HG03378 (cell line): ENCODE measurements at regions not wholly inside any gene's neighbourhood (a gene's known extent, or its start where the extent isn't known, plus 50 kb on each side); places are given as distances from the start of the nearest gene placed in this dataset.
"Not testable (repeated sequence)": the region's sequence is repeated elsewhere in the genome, so short reads cannot be mapped to it uniquely, and the experiment has no call there.

ENCODE experiments used
- ATAC-seq: cut with Tn5 transposase; IDR thresholded peaks from one replicate; pipeline ENCODE4 v1.9.1; 2021; ENCODE audit warnings: mild to moderate bottlenecking, moderate library complexity; ENCODE audit not compliant: unreplicated experiment

GRCh38 chr6:154624727-154625126 is 108.5 kb upstream of the SCAF8 start:
- not testable (repeated sequence) for ATAC-seq

GRCh38 chr6:154625721-154626120 is 107.5 kb upstream of the SCAF8 start:
- ATAC-seq, result no peak

- no peak for ATAC-seq
These were observed 104.1 kb upstream of the SCAF8 start for GRCh38 chr6:154629127-154629526.

DNA sequence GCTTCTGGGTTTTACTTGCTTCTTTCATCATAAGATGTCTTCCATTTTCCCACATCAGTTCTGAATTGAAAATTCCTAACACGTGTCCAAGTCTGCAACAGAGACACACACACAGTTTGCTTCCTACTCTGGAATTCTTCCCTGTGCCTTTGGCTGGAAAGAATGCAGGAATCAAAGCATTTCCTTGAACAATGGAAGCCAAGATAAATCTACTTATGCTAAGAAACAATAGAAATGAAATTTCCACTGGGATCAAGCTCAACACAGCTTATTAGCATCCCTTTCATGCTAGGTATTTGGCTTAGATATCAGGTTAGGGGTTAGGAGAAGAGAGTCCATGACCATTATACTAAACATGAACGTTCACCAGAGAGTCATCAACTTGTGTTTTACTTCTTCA is 101.1 kb upstream of the SCAF8 start:
- no peak for ATAC-seq

DNA sequence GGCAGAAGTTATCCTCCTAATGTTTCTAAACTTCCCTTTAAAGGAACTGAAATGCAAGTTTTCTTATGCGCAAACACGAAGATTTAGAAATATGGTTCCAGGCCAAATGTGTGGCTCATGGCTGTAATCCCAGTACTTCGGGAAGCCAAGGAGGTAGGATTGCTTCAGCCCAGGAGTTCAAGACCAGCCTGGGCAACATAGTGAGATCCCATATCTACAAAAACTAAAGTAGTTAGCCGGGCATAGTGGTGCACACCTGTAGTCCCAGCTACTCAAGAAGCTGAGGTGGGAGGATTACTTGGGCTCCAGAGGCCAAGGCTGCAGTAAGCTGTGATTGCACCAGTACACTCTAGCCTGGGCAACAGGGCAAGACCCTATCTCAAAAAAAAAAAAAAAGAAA is 95.8 kb upstream of the SCAF8 start:
- no peak for ATAC-seq

GRCh38 chr6:154638369-154638768 is 94.8 kb upstream of the SCAF8 start:
- ATAC-seq, result no peak

GRCh38 chr6:154639196-154639595 is 94.0 kb upstream of the SCAF8 start:
- not testable (repeated sequence) for ATAC-seq

GRCh38 chr6:154648188-154648887 is 84.9 kb upstream of the SCAF8 start:
- no peak for ATAC-seq

GRCh38 chr6:154648888-154649205 is 84.4 kb upstream of the SCAF8 start:
- no peak for ATAC-seq

DNA sequence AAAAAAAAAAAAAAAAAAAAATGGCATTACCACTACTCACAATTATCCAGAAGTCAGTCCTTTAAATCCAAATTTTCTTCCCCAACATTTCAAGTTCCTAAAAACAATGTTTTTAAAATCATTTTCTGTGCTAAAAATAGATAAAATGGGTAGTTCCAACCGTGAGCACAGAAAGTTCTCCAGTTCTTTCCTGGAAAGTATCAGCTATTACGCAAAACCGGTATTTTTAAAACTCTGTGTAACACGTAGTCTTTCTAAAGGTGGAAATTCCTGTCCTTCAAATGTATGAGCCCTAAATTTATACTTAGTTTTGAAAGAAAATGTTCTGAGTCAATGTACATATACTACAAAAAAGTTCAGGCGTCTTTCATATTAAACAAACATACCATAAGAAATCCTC is 83.5 kb upstream of the SCAF8 start:
- ATAC-seq, result no peak

DNA sequence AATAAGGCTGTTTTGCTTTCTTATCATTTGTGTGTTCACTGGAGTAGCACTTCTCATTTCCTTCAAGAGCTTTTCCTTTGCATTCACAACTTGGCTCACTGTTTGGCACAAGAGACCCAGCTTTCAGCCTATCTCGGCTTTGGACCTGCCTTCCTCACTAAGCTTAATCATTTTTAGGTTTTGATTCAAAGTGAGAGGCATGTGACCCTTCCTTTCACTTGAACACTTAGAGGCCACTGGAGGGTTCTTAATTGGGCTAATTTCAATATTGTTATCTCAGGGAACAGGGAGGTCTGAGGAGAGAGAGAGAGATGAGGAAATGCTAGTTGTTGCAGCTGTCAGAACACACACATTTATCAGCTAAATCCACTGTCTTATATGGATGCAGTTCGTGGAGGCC is 82.9 kb upstream of the SCAF8 start:
- no peak for ATAC-seq

DNA sequence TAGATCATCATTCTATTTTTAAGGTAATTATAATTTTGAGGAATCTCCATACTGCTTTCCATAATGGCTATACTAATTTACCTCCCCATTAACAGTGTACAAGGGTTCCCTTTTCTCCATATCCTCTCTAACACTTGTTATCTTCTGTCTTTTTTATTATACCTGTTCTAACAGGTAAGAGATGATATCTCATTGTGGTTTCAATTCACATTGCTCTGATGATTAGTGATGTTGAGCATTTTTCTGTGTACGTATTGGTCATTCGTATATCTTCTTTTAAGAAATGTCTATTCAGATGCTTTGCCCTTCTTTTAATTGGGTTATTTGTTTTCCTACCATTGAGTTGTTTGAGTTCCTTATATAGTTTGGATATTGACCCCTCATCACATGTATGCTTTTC is 81.6 kb upstream of the SCAF8 start:
- no peak for ATAC-seq

GRCh38 chr6:154653385-154653784 is 79.8 kb upstream of the SCAF8 start:
- ATAC-seq, result no peak

GRCh38 chr6:154653853-154654252 is 79.4 kb upstream of the SCAF8 start:
- no peak for ATAC-seq

GRCh38 chr6:154656660-154657059 is 76.6 kb upstream of the SCAF8 start:
- ATAC-seq, result no peak

- no peak for ATAC-seq
These were observed 71.4 kb upstream of the SCAF8 start for GRCh38 chr6:154661768-154662167.

DNA sequence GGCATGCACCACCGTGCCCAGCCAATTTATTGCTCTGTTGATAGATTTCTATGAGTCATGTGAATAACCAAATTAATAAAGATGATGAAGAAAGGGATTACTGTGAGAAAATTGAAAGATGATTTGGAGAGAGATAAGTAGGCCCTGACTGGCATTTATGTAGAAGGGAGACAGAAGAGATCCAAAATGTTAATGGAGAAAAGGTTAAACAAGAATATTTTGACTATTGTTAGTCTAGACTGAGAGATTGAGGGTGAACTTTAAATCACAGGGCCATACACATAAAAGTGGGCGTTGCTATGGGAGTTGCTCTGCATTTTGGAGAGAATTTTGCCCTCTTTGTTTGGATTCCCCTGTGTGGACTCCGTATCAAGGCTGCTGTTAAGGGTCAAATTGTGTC is 68.9 kb upstream of the SCAF8 start:
- ATAC-seq, result no peak

- ATAC-seq, result no peak
These were observed 65.1 kb upstream of the SCAF8 start for GRCh38 chr6:154668156-154668555.

DNA sequence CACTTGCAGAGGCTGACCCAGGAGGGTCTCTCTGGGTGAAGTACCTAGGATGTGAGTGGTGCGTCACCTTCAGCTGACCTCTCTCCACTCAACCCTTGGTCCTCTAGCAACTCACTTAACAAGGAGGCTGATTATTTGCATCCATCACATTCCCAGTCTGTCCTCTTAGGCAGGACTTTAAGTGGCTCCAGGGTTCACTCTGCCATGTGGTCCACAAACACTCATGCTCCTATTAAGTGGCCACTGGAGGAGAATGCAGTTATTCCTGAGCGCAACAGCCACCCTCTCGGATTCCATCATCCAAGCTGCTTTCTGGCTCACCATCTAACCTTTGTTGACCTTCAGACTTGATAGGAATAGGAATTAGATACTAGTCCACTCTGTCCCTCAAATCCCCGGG is 61.1 kb upstream of the SCAF8 start:
- ATAC-seq, result no peak

- no peak for ATAC-seq
These were observed 59.3 kb upstream of the SCAF8 start for GRCh38 chr6:154673919-154674318.

GRCh38 chr6:154675602-154676088 is 57.6 kb upstream of the SCAF8 start:
- ATAC-seq, result peak; percentile 99

DNA sequence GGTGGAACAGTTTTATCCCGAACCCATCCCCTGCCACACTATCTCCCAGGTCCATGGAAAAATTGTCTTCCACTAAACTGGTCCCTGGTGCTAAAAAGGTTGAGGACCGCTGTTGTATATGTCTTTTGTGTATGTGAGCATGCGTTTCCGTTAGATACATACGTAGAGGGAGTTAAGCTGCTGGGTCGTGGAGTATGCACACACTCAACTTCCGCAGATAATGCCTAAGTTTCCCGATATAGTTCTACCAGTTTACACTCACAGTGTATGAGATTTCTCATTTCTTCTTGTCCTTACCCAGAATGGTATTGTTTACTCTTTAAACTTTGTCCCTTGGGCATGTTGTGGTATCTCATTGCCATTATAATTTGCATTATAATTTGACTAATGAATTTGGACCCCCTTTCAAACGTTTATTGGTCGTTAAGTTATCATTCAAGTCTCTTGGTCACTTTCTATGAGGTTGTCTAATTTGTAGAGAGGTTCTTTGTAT is 50.5 kb upstream of the SCAF8 start:
- no peak for ATAC-seq
